ENCODE measurements at regions not wholly inside any gene's neighbourhood (a gene's known extent, or its start where the extent isn't known, plus 50 kb on each side); places are given as distances from the start of the nearest gene placed in this dataset.

GRCh38 chr6:137692806-137693205 lies 174.3 kb upstream of the TNFAIP3 start:
- no peak for DNase-seq

DNA sequence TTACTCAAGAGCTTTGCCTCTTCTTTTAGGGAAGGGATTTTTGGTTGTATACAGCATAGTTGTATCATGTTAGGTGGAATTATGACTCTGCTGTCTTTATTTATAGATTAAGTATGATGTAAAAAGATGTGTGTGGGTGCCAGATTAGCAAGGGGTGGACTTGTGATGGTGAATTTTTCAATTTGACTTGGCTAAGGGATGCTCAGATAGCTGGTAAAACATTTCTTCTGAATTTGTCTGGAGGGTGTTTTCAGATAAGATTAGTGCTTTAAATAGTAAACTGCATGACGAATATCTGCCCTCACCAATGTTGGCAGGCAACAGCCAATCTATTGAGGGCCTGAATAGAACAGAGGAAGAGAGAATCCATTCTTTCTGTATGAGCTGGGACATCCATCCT lies 173.3 kb upstream of the TNFAIP3 start:
- DNase-seq, result no peak

DNA sequence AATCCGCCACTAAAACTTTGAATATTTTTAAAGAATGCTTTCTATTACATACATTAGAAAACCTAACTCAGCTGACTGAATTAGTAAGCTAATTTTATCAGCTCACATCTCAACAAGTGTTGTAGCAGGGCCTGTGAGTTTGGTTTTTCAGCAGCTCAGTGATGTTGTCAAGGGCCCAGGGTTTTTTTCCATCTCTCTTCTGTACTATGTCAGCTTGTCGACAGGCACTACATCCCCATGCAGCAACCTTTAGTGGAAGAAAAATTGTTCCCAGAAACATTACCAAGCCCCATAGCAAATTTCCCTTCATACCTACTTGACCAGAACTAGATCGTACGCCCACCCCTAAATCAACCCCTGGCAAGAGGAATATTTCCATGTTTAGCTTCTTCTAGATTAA lies 170.3 kb upstream of the TNFAIP3 start:
- DNase-seq, result no peak

- DNase-seq, result no peak
Measured at GRCh38 chr6:137697267-137697938, 169.7 kb upstream of the TNFAIP3 start.

GRCh38 chr6:137698636-137699030 lies 168.4 kb upstream of the TNFAIP3 start:
- peak in 1 of 2 donors; percentile 32 for DNase-seq

DNA sequence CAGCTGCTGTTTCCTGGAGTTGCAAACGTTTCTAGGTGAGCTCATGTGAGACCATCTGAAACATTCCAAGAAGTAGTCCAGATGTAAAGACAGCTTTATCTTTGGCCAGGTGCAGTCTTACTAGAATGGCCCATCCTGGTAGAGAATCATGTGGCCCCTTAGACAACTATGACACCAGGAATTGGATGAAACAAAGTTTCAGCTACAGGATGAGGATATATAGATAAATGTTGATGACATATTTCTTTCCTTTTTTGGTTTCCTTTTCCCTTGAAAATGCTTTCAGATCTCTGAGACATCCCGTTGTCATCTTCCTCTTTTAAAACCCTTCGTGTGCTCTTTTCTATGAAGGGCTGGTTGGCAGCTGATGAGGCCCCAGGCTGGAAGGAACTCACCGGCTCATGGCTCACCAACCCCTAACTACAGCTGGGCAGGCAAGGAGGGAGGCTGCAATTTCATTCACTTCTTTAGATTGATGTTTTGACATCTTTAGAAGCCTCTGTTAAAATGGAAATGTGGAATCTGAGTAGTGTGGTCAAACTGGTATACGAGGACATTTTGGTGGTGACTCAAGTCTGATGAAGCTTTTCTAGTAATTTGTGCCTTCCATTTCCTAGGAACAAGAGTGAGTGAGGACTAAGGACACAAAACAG lies 167.9 kb upstream of the TNFAIP3 start:
- DNase-seq, result peak in 1 of 2 donors; percentile 13

GRCh38 chr6:137700161-137700560 lies 166.9 kb upstream of the TNFAIP3 start:
- DNase-seq, result no peak

- no peak for DNase-seq
Measured at GRCh38 chr6:137700751-137701477, 166.1 kb upstream of the TNFAIP3 start.

DNA sequence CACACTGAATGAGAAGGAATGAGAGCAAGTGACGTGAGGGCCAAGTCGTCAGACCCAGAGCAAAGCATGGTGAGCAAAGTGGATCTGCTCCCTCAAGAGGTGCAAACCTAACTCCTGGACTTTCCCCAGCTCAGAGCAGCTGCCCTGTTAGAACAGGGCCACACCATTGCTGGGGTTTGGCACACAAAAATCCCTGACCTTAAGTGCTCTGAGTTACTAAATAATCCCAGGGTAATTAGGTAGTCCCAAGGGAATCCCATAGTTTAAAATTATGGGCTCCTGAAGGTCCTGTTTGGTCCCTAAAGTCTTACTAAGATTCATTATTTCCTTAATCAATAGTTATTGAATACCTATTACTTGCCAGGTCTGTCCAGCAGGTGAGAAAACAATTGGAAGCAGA lies 165.1 kb upstream of the TNFAIP3 start:
- DNase-seq, result no peak

DNA sequence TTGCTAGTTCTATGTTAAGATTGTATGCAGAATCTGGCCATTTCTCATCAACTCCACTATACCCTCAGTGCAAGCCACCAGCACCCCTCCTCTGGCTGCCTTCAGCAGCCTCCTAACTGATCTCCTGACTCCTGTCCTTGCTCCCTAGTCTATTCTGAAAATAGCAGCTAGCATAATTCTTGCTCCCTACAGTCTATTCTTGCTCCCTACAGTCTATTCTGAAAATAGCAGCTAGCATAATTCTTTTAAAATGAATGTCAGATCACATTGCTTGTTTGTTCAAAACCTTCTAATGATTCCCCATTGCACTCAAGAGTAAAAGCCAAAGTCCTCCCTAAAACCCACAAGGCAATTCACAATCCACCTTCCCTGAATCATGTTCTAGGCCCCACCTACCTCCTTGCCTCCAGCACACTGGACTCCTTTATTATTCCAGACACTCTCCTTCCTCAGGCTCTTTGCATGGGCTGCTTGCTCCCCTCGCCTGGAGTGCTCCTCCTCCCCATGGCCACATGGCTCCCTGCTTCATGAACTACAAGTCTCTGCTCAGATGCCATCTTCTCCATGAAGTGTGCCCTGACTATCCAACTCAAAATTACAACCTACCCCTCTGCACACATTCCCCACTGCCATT lies 164.2 kb upstream of the TNFAIP3 start:
- no peak for DNase-seq

DNA sequence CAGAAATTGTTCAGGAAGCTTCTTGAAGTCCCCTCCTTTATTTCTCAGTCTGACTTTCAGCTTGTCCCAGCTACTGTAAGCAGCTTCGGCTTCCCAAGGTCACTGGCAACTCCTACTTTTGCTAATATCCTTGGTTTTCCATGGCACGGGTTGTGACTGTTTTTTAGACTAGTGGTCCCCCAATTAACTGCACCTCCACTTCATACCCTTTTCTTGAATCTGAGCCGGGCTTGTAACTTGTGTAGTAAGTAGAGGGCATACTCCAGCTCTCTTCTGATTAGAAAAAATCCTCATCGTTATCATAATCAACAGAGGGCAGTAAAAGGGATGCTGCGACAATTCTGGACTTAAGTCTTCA lies 162.3 kb upstream of the TNFAIP3 start:
- DNase-seq, result no peak

DNA sequence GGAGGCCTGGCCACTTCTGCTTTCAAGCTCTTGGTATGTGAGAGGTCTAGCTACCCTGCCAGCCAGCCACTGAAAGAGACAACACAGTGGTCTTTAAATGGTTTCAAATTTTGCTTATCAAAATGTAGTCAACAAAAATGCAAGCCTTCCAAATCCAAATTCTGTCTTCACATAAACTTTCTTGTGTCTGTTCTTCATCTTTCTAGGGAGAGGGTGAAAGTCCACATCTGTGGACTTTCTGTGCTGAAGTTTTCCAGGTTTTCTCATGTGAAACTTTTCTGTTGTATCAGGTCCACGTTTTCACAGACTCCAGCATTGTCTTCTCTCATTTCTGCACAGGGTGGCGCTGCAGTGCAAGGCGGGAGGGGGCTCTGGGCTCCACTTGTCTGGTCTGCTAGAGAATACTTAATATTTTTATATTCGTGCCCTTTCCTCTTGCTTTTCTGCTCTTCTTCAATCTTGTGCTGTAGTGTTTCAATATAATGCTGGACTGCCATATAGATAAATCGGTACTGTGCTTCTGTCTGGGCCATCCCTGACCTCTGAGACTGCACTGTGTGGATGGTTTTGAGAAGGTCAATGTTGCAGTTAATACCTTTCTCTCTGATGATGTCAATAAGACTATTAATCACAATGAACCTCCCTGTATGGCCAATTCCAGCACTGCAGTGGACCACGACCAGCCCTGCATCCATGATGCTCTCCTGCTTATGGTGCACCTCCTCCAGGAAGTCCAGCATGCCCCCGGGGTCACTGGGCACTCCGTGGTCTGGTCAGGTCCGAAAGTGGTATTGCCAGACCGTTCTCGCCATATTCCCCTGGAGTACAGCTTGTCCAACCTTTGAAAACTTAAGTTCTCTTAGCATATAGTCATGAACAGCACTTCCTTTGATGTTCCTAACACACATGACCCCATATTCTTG lies 161.6 kb upstream of the TNFAIP3 start:
- DNase-seq, result no peak

GRCh38 chr6:137706083-137706750 lies 160.8 kb upstream of the TNFAIP3 start:
- DNase-seq, result no peak

GRCh38 chr6:137707038-137707589 lies 159.9 kb upstream of the TNFAIP3 start:
- no peak for DNase-seq

DNA sequence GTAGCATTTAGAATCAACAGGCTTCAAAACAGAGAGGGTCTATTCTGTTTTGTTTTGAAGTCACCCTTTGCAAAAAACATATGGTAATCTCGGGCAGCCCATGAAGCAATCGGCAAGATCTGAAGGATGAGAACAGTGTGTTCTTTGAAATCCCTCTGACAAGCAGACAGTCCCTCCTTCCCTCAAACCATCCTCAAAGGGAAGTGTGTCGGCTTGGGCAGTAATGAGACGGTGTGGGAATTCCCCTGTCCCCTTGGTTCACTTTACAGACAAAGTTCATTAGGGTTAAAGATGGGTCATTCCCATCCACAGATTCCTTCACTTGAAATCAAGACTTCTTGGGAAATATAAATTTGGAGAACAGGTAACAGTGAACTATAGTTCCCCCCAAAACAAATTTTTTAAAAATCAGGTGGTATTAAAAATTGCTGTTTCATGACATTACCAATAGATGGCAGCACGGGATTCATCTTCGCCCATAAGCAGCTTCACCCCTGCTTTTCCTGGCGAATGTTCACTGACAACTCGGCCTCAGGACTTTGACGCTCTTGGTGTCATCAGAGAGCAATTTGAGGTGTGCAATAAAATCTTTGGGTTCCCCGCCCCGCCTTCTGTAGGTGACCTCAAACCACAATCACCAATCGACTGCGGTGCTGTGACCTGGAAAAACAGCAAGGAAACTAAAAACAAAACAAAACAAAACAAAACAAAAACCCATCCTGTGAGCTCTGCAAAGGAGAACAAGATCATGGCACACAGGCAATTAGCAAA lies 159.3 kb upstream of the TNFAIP3 start:
- peak; percentile 19 to 62 for DNase-seq

DNA sequence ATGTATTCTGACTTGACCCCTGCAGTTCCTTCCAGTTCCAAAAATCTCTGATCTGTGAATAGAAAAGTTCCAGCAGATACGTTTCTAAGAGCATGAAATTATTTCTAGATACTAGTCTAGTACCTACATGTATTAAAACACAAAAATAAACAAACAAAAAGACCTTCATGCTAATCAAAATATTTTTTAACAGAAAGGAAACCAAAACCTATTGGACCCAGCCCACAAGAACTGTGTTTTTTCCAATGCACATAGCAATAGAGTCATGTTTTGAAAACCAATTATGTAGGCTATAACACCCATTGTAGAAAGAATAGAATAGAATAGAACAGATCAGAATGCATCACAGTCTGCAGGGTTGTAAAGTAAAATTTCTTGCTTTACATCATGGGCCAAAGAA lies 158.6 kb upstream of the TNFAIP3 start:
- no peak for DNase-seq

GRCh38 chr6:137709424-137710236 lies 157.4 kb upstream of the TNFAIP3 start:
- DNase-seq, result no peak

DNA sequence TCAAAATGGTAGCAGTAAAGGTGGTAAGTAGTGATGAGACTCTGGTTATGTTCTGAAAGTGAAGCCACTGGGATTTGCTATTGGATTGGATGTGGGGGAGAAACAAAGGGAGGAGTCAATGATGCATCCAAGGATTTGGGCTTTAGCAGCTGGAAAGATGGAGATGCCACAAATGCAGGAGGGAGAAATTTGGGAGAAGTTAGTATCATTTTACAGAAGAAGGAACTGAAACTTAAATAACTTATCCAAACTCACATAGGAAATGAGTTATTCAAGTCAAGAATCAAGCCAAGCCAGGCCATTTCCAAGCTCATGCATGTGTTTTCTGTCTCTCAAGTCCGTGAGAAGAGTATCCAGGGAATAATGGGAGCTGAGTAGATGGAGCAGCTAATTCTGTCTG lies 155.1 kb upstream of the TNFAIP3 start:
- no peak for DNase-seq

- no peak for DNase-seq
Measured at GRCh38 chr6:137712587-137712986, 154.5 kb upstream of the TNFAIP3 start.

DNA sequence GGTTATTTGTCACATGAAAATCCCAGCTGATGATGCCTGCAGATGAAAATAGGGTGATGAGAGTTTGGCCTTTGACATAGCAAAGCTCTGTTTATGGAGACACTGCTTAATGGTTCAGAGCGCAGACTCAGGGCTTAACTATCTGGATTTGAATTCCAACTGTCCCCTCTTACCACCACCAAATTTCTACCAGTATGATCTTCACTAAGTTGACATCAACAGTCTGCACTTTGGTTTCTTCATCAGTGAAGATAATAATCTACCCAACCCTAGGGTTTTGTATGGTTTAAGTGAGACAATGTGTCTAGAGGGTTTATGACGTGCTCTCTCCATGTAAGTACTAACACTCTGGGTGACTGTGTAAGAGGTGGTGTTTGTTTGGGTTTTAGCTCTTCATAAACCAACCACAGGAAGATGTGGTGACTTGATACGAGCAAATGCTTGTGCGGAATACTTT lies 151.4 kb upstream of the TNFAIP3 start:
- no peak for DNase-seq

All from hippocampal formation (tissue), 2 donors.